ENCODE measurements at regions not wholly inside any gene's neighbourhood (a gene's known extent, or its start where the extent isn't known, plus 50 kb on each side); places are given as distances from the start of the nearest gene placed in this dataset.

- Histone ChIP-seq H3K4me2 (ENCODE audit: insufficient read depth in 1 of 2, low read depth in 2 of 2, low read length in 2 of 2) (no peak overlapping the region), H2AFZ (ENCODE audit: low read length) (no peak overlapping the region), H4K91ac (replicated peaks; ENCODE audit: insufficient read length, low read length) (no peak overlapping the region), H3K27me3 (replicated peaks in 1 of 4; ENCODE audit: control insufficient read depth in 3 of 4, extremely low read depth in 1 of 4, insufficient read depth in 3 of 4, low read length in 3 of 4) (no peaks in the 10 kb centered on the region), H3K4ac (replicated peaks; ENCODE audit: insufficient read length, low read depth, low read length) (no peak overlapping the region), H3K79me2 (ENCODE audit: control insufficient read depth in 1 of 2, insufficient read depth in 2 of 2, low read length in 2 of 2) (no peaks in the 10 kb centered on the region), H2BK15ac (ENCODE audit: low read length) (no peak overlapping the region), H3K9me3 (ENCODE audit: insufficient read depth in 2 of 2, low read depth in 1 of 2, low read length in 1 of 2) (0 out of 4 replicates have a peak, but pooled peaks cover 0 to 2% of the 10 kb centered on the region in 2 experiments), H4K20me1 (replicated peaks in 1 of 2; ENCODE audit: control insufficient read depth in 1 of 2, insufficient read depth in 2 of 2, low read length in 2 of 2) (no peaks in the 10 kb centered on the region), H3K18ac (ENCODE audit: extremely low read depth, low read length) (no peak overlapping the region), H4K8ac (ENCODE audit: extremely low read depth, insufficient read depth, low read length) (no peak overlapping the region), H2BK20ac (ENCODE audit: low read length) (no peak overlapping the region), H3K14ac (ENCODE audit: insufficient read length) (no peak overlapping the region), H3K27ac (ENCODE audit: low read depth, low read length) (no peak overlapping the region), H2AK5ac (ENCODE audit: low read depth, low read length) (no peak overlapping the region), H3K79me1 (ENCODE audit: low read depth, low read length) (no peaks in the 10 kb centered on the region), H2BK120ac (replicated peaks; ENCODE audit: low read depth, low read length) (no peak overlapping the region), H4K5ac (ENCODE audit: insufficient read length, low read depth, low read length) (no peak overlapping the region), H3K23ac (ENCODE audit: insufficient read length) (no peak overlapping the region), H3K4me3 (ENCODE audit: extremely low read depth in 1 of 4, insufficient read depth in 2 of 4, low read depth in 3 of 4, low read length in 4 of 4) (no peak overlapping the region), H2BK12ac (ENCODE audit: low read depth, low read length) (no peak overlapping the region), H3K56ac (replicated peaks; ENCODE audit: insufficient read length, low read depth, low read length) (no peak overlapping the region), H3K23me2 (ENCODE audit: low read depth, low read length) (no peaks in the 10 kb centered on the region), H3K9ac (replicated peaks in 1 of 4; ENCODE audit: extremely low read depth in 1 of 4, low read depth in 3 of 4, low read length in 3 of 4) (no peak overlapping the region), H3K36me3 (ENCODE audit: control insufficient read depth in 2 of 4, insufficient read depth in 4 of 4, low read length in 3 of 4) (no peaks in the 10 kb centered on the region), H3K4me1 (replicated peaks in 1 of 4; ENCODE audit: control insufficient read depth in 3 of 4, insufficient read depth in 4 of 4, low read length in 3 of 4) (no peaks in the 10 kb centered on the region), H2BK5ac (ENCODE audit: low read depth, low read length) (no peak overlapping the region)
- 94% methylated on average over 1 of the region's 1 CpG; no CpG with 5 or more reads in 1 of the 2 experiments for WGBS, 2 experiments (ENCODE audit: extremely low coverage in 1 of 2, insufficient coverage in 1 of 2, insufficient read length in 1 of 2, insufficient replicate concordance in 2 of 2, low coverage in 1 of 2, low lambda C conversion rate in 2 of 2, missing lambda C conversion rate in 1 of 2)
- TF ChIP-seq MAFK (IDR thresholded peaks at IDR 0.05; ENCODE audit: low read depth, low read length) (no peak), CTBP2 (IDR thresholded peaks at IDR 0.05; ENCODE audit: borderline replicate concordance, insufficient read depth, insufficient read length, low read length) (no peak), EGR1 (IDR thresholded peaks at IDR 0.05; ENCODE audit: borderline replicate concordance, low read depth, low read length) (no peak), RBBP5 (IDR thresholded peaks at IDR 0.05; ENCODE audit: borderline replicate concordance, low read depth, low read length) (no peak), NRF1 (IDR thresholded peaks at IDR 0.05; ENCODE audit: low read depth, low read length) (no peak), SP4 (IDR thresholded peaks at IDR 0.05; ENCODE audit: low read length) (no peak), POLR2A (IDR thresholded peaks at IDR 0.05; ENCODE audit: control extremely low read depth in 1 of 2, low read depth in 2 of 2, low read length in 2 of 2) (no peak), SIX5 (IDR thresholded peaks at IDR 0.05; ENCODE audit: low read depth, low read length) (no peak), SRF (IDR thresholded peaks at IDR 0.05; ENCODE audit: low read depth, low read length) (no peak), TAF1 (IDR thresholded peaks at IDR 0.05; ENCODE audit: low read depth, low read length) (no peak), GABPA (IDR thresholded peaks at IDR 0.05; ENCODE audit: borderline replicate concordance, insufficient read depth, low read length) (no peak)
- POLR2A ChIA-PET (ENCODE audit: partially characterized antibody): no interaction called here
- no peak for DNase-seq (ENCODE audit: low read depth in 1 of 2, low spot score in 2 of 2)
- CTCF ChIA-PET (ENCODE audit: partially characterized antibody): no interaction called here
- FAIRE-seq: no peak
Observed at GRCh38 chr7:52317921-52318320, 717.5 kb upstream of the POM121L12 start.

All from H1 (cell line).